Neuronal stem cell (in vitro differentiated cells): ENCODE measurements at regions not wholly inside any gene's neighbourhood (a gene's known extent, or its start where the extent isn't known, plus 50 kb on each side); places are given as distances from the start of the nearest gene placed in this dataset.

Experiments
- DNase-seq: peaks from one replicate; pipeline ENCODE4 v3.0.0-alpha.2; 2013; ENCODE audit warnings: low spot score
- H2AFZ ChIP-seq: one replicate; pipeline ENCODE4 v1.6.1; 2013; ENCODE audit warnings: mild to moderate bottlenecking, low read length, inconsistent platforms
- H2AK5ac ChIP-seq: 2 replicates; pipeline ENCODE4 v1.6.1; 2013; ENCODE audit warnings: low read depth, mild to moderate bottlenecking, inconsistent platforms, low read length, moderate library complexity, mixed read lengths
- H2BK120ac ChIP-seq: 2 replicates; pipeline ENCODE4 v1.6.1; 2013; ENCODE audit warnings: low read depth, mild to moderate bottlenecking, inconsistent platforms, low read length, moderate library complexity, mixed read lengths
- H2BK12ac ChIP-seq: one replicate; pipeline ENCODE4 v1.6.1; 2013; ENCODE audit warnings: low read length, inconsistent platforms
- H2BK15ac ChIP-seq: 2 replicates; pipeline ENCODE4 v1.6.1; 2013; ENCODE audit warnings: mild to moderate bottlenecking, low read length, inconsistent platforms, mixed read lengths
- H2BK5ac ChIP-seq: one replicate; pipeline ENCODE4 v1.6.1; 2013; ENCODE audit warnings: inconsistent platforms, mild to moderate bottlenecking, low read length, moderate library complexity
- H3K14ac ChIP-seq: one replicate; pipeline ENCODE4 v1.6.1; 2013; ENCODE audit warnings: low read length, inconsistent platforms
- H3K18ac ChIP-seq: 2 replicates; pipeline ENCODE4 v1.6.1; 2013; ENCODE audit warnings: low read length, inconsistent platforms
- H3K23ac ChIP-seq: 2 replicates; pipeline ENCODE4 v1.6.1; 2013; ENCODE audit warnings: low read depth, mild to moderate bottlenecking, mixed read lengths, low read length, inconsistent platforms; ENCODE audit not compliant: poor library complexity
- H3K27ac ChIP-seq: replicated peaks from 3 replicates; pipeline ENCODE4 v1.5.1; 2013; ENCODE audit warnings: low read length, inconsistent platforms
- H3K27me3 ChIP-seq, 3 experiments: 2 replicates each; pipeline ENCODE4 v1.6.1; 2013; ENCODE audit warnings: low read length in 3 of 3, mild to moderate bottlenecking in 2 of 3, inconsistent platforms in 1 of 3, low read depth in 1 of 3, mixed read lengths in 1 of 3, moderate library complexity in 1 of 3; ENCODE audit not compliant: control insufficient read depth in 3 of 3, insufficient read depth in 3 of 3
- H3K36me3 ChIP-seq, 2 donors: replicated peaks in 1 of 2; 2 replicates each; pipeline ENCODE4 v1.6.1; 2013; ENCODE audit warnings: low read length in 2 of 2; ENCODE audit not compliant: control insufficient read depth in 2 of 2, insufficient read depth in 2 of 2
- H3K4ac ChIP-seq: 2 replicates; pipeline ENCODE4 v1.6.1; 2013; ENCODE audit warnings: inconsistent platforms, mild to moderate bottlenecking, low read length, moderate library complexity
- H3K4me1 ChIP-seq, 2 donors: 1 replicate in 1 of 2; 2 replicates in 1 of 2; pipeline ENCODE4 v1.6.1; 2013; ENCODE audit warnings: low read length in 2 of 2, low read depth in 1 of 2; ENCODE audit not compliant: control insufficient read depth in 2 of 2, insufficient read depth in 1 of 2
- H3K4me2 ChIP-seq: one replicate; pipeline ENCODE4 v1.6.1; 2013; ENCODE audit warnings: mild to moderate bottlenecking, low read length, inconsistent platforms; ENCODE audit not compliant: insufficient read depth, poor library complexity, severe bottlenecking
- H3K4me3 ChIP-seq, 2 donors: 2 replicates each; pipeline ENCODE4 v1.5.1; 2013; ENCODE audit warnings: low read length in 2 of 2, mild to moderate bottlenecking in 2 of 2, inconsistent platforms in 1 of 2, moderate library complexity in 1 of 2
- H3K79me1 ChIP-seq: one replicate; pipeline ENCODE4 v1.6.1; 2013; ENCODE audit warnings: low read depth, mild to moderate bottlenecking, inconsistent platforms, low read length, moderate library complexity
- H3K9ac ChIP-seq: one replicate; pipeline ENCODE4 v1.6.1; 2013; ENCODE audit warnings: mild to moderate bottlenecking, low read depth, low read length, inconsistent platforms; ENCODE audit not compliant: poor library complexity
- H3K9me3 ChIP-seq, 2 donors: replicated peaks in 1 of 2; 2 replicates each; pipeline versions ENCODE3 to v1.6.1; 2013; ENCODE audit warnings: low read length in 2 of 2, mild to moderate bottlenecking in 2 of 2, inconsistent platforms in 1 of 2, low read depth in 1 of 2, mixed read lengths in 1 of 2, moderate library complexity in 1 of 2; ENCODE audit not compliant: control insufficient read depth in 2 of 2, insufficient read depth in 1 of 2
- H4K8ac ChIP-seq: one replicate; pipeline ENCODE4 v1.6.1; 2013; ENCODE audit warnings: low read depth, mild to moderate bottlenecking, inconsistent platforms, low read length, moderate library complexity
- H4K91ac ChIP-seq: one replicate; pipeline ENCODE4 v1.6.1; 2013; ENCODE audit warnings: low read length, low read depth, mild to moderate bottlenecking, inconsistent platforms; ENCODE audit not compliant: poor library complexity
- WGBS, 2 donors: extraction: QIAGEN DNeasy Blood & Tissue Kit; methylation state at CpG; one replicate each; pipeline ENCODE4 v1.1.7; 2013; ENCODE audit warnings: missing lambda C conversion rate in 2 of 2, mixed read lengths in 1 of 2; ENCODE audit not compliant: insufficient read length in 2 of 2, insufficient replicate concordance in 1 of 2; ENCODE audit errors: extremely low coverage in 2 of 2; 5-methylcytosine and 5-hydroxymethylcytosine counted together

DNA sequence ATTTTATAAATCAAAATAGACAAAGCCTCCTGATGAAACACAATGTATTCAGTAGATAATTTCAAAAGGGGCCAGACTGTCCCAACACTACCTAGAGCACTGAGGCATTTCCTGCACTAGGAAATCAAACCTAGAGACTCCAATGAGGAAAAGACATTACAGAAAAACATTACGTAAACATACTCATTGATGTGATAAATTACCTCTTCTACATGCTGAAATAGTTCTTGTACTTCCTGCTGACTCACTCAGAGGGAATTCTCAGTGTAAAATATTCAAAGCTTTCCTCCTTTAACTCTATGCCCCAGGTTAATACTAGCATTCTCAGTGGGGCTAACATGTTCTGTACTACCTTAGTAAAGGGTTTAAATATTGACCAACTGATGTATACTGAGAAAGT is 178.0 kb downstream of the ESM1 start:
- Histone ChIP-seq H2AK5ac (no peak overlapping the region), H3K4me1 (peaks cover 0 to 1% of the 10 kb centered on the region in 2 donors), H2BK15ac (no peak overlapping the region), H3K27me3 (peaks cover 0 to 2% (median 0%) of the 10 kb centered on the region in 3 experiments), H3K27ac (no peak overlapping the region), H3K36me3 (no peaks in the 10 kb centered on the region), H3K23ac (no peak overlapping the region), H3K9ac (no peak overlapping the region), H2BK120ac (no peak overlapping the region), H3K79me1 (no peaks in the 10 kb centered on the region), H3K14ac (no peak overlapping the region), H3K4me3 (no peak overlapping the region), H3K9me3 (peaks cover 2 to 7% of the 10 kb centered on the region in 2 donors), H2AFZ (no peak overlapping the region), H3K4me2 (no peak overlapping the region), H4K91ac (no peak overlapping the region), H2BK12ac (no peak overlapping the region), H4K8ac (no peak overlapping the region), H3K4ac (no peak overlapping the region), H3K18ac (no peak overlapping the region), H2BK5ac (no peak overlapping the region)
- DNase-seq: no peak
- no CpG with 5 or more reads among the region's 1 CpG for WGBS, 2 donors

DNA sequence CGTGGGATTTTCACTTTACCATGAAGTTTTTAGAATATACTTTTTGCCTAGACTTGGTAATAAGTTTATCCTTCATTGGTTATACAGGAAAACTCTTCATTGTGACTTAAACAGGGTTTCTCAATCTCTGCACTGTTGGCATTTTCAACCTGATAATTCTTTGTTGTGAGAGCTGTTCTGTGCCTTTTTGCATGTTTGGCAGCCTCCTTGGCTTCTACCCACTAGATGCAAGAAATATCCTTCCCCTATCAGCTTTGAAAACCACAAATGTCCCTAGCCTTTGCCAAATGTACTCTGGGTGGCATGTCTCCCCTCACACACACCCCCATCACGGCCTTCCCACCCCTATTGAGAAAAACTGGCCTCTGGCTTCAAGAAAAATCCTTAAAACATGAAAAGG is 180.9 kb downstream of the ESM1 start:
- H3K27me3 ChIP-seq: no peaks in the 10 kb centered on the region
- no CpG with 5 or more reads among the region's 2 CpGs for WGBS, 2 donors

DNA sequence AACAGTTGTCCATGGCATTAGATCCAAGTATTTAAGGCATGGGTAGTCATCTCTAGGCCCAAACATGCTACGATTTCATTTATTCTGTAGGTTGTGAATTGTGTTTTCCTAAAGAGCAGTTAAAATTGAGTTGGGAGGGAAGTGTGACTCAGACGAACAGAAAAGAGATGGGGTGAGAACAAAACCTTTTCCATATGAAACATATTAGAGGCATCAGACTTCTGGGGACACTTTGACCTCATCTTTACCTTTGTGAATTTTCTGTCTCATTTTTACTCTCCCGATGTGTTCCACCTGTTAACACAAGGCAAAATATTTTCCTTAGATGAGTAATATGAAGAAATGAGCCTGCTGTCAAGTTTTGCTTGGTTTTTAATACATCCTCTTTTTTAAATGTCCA is 181.3 kb downstream of the ESM1 start:
- DNase-seq: no peak
- H2BK15ac ChIP-seq: no peak overlapping the region
- no peak overlapping the region for H2AFZ ChIP-seq
- no peak overlapping the region for H2AK5ac ChIP-seq
- H3K36me3 ChIP-seq: no peaks in the 10 kb centered on the region
- no peak overlapping the region for H3K9ac ChIP-seq
- no peak overlapping the region for H2BK5ac ChIP-seq
- no peak overlapping the region for H2BK120ac ChIP-seq
- H2BK12ac ChIP-seq: no peak overlapping the region
- no peak overlapping the region for H3K4ac ChIP-seq
- no peak overlapping the region for H3K27ac ChIP-seq
- H3K18ac ChIP-seq: no peak overlapping the region
- H3K4me1 ChIP-seq: peaks cover 0 to 1% of the 10 kb centered on the region in 2 donors
- WGBS, 2 donors: no CpG with 5 or more reads among the region's 3 CpGs
- no peak overlapping the region for H4K91ac ChIP-seq
- no peak overlapping the region for H3K4me2 ChIP-seq
- H3K79me1 ChIP-seq: no peaks in the 10 kb centered on the region
- H3K23ac ChIP-seq: no peak overlapping the region
- H4K8ac ChIP-seq: no peak overlapping the region
- H3K4me3 ChIP-seq: no peak overlapping the region
- H3K27me3 ChIP-seq: no peaks in the 10 kb centered on the region
- H3K14ac ChIP-seq: no peak overlapping the region
- H3K9me3 ChIP-seq: peaks cover 0 to 4% of the 10 kb centered on the region in 2 donors

More for the DNA sequence above, 180.9 kb downstream of the ESM1 start:
- Histone ChIP-seq H3K79me1 (no peaks in the 10 kb centered on the region), H3K4me1 (peaks cover 0 to 1% of the 10 kb centered on the region in 2 donors), H2BK15ac (no peak overlapping the region), H3K4ac (no peak overlapping the region), H3K9ac (no peak overlapping the region), H3K4me2 (no peak overlapping the region), H3K27ac (no peak overlapping the region), H4K91ac (no peak overlapping the region), H2BK12ac (no peak overlapping the region), H2AFZ (no peak overlapping the region), H3K9me3 (peaks cover 0 to 4% of the 10 kb centered on the region in 2 donors), H4K8ac (no peak overlapping the region), H3K36me3 (no peaks in the 10 kb centered on the region), H2BK120ac (no peak overlapping the region), H3K18ac (no peak overlapping the region), H3K23ac (no peak overlapping the region), H3K4me3 (no peak overlapping the region), H3K14ac (no peak overlapping the region), H2BK5ac (no peak overlapping the region), H2AK5ac (no peak overlapping the region)
- no peak for DNase-seq

DNA sequence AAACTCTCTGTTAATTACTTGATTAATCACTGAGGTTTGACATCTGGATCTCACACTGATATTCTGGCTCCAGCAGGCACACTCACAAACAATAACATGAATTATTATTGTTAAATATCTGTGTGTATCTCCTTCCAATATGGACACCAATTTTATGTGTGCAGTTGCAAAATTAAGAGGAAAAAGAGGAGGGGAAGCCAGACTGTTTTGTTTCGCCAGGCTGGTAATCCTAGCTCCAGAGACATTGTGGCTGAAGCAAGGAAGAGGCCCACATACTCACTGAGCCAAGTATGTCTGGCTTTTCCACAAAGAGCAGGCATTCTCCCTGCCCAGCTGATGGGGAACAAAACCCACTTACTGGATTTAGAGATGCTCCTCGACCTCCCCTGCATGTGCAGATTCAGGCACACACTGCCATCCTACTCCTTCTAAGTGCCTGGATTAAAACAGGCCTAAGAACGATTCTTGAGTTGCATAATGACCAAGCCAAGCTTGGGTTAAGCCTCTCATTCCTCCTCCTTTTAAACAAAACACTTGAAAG is 181.9 kb downstream of the ESM1 start:
- no CpG with 5 or more reads among the region's 3 CpGs for WGBS, 2 donors
- no peak overlapping the region for H3K18ac ChIP-seq

More for the DNA sequence above, 181.9 kb downstream of the ESM1 start:
- Histone ChIP-seq H3K27me3 (no peaks in the 10 kb centered on the region), H3K4me2 (no peak overlapping the region), H3K14ac (no peak overlapping the region), H4K8ac (no peak overlapping the region), H3K9ac (no peak overlapping the region), H2AFZ (peak overlapping the region; percentile 21), H3K9me3 (peaks cover 0 to 3% of the 10 kb centered on the region in 2 donors), H2AK5ac (no peak overlapping the region), H4K91ac (no peak overlapping the region), H3K36me3 (no peaks in the 10 kb centered on the region), H2BK5ac (no peak overlapping the region), H3K4ac (no peak overlapping the region), H2BK120ac (no peak overlapping the region), H3K4me1 (peaks cover 0 to 1% of the 10 kb centered on the region in 2 donors), H3K23ac (no peak overlapping the region), H3K27ac (no peak overlapping the region), H2BK12ac (no peak overlapping the region), H3K4me3 (no peak overlapping the region), H3K79me1 (no peaks in the 10 kb centered on the region), H2BK15ac (no peak overlapping the region)
- no peak for DNase-seq
